Skin of body (tissue), 1 donor: ENCODE measurements at regions not wholly inside any gene's neighbourhood (a gene's known extent, or its start where the extent isn't known, plus 50 kb on each side); places are given as distances from the start of the nearest gene placed in this dataset.
A peak's percentile ranks its signal among the peaks of the same experiment; 100 is the strongest.
"Not testable (repeated sequence)": the region's sequence is repeated elsewhere in the genome, so short reads cannot be mapped to it uniquely, and the experiment has no call there.

Experiments used
- DNase-seq: peaks from one replicate; lab custom pipeline; 2025; lab: John Stamatoyannopoulos, UW

DNA sequence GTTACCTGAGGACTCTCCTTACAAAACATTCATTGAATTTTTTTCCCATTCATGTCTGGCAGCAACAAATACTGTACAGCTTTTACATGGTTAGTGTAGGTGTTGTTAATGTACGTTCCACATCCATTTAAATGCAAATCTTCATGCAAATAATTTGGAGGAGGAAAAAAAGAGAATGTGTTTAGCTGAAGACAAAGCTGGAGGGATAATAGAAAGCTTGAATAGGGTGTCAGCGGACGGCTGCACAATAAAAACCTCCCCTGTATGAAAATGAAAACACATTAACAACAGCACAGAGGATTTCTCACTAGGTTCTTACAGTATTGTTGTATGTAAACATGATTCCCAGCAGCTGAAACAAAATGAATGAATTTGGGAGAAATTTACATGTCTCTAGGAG lies 231.5 kb downstream of the ZNF608 start:
- DNase-seq = no peak

DNA sequence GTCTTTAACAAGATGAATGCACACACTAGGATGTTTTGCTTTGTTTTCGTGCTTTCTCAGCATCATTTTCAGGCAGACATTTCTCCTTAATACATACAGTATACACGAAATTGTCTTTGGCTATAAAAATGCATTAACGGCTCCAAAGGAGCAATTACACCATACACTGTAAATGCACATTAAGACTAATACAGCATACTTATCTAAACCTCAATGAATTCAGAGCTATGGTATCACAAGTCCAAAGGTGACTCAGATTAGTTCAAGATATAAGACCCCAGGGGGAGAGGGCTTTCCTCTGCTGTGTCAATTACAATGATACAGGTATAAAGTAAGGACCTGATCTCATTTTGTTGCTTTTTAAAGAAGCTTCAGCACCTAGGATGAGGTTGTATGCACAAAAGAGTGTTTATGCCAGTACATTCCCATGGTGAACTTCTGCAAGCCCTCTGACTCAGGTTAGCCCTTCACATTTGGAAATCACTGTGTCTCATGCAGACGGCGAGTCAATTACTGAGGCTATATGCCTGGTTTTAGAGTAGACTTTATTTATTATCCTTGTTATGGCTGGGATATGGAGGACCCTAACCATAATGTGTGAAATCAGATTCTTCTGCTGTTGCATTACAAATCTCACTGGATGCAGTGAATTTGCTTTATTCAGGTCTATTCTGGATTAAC lies 233.3 kb downstream of the ZNF608 start:
- DNase-seq = no peak

DNA sequence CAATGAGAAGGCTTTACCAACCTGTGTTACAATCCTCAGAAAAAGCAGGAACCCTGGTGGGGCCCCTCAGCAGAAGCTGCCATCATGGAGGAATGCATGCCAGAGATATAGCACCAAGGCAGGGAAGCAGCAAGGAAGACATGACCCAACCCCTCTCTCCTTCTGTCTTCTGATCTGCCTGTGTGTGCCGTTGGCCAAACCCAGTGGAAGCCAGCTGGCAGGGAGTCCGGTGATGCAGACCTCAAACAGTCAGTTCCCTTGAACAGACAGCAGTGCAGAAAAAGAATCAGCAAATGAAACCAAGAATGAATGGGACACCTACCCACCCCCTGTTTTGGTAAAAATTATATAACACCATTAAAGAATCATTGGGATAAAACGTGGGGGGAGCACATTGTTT lies 234.2 kb downstream of the ZNF608 start:
- no peak for DNase-seq

DNA sequence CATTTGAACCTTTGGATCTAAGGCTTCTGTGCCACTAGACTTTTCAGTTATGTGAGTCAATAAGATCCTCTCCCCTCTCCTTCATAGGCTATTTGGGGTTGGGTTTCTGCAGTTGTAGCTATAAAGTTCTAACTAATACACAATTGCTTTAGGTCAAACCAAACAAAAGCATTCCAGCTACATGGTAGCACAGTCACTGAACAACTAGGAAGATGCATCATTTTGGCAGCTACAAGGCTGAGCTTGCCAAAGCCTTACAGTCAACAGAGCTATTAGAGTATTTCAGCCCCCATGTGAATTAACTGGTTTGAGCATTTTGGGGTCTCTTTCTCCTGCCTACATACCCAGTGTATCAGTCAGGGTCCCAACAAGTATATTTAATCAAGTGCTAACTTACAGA lies 234.6 kb downstream of the ZNF608 start:
- DNase-seq = no peak

DNA sequence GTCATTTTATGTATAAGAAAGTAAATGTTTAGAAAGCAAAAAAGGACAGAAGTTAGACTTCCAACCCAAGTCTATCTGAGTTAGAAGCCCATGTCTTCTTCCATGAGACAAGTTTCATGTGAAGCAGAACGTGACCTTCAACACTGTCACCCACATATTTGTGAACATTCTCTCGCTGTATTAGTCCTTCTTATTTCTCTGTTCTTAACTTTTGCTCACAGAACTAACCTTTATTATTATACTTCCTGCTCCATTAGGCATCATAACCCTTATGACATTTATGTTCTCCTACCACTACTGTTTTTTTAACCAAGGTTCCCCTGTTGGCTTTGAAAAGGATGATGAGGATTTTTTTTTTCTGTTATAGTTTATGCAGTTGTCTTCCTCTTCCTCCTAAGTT lies 238.8 kb downstream of the ZNF608 start:
- DNase-seq = no peak

DNA sequence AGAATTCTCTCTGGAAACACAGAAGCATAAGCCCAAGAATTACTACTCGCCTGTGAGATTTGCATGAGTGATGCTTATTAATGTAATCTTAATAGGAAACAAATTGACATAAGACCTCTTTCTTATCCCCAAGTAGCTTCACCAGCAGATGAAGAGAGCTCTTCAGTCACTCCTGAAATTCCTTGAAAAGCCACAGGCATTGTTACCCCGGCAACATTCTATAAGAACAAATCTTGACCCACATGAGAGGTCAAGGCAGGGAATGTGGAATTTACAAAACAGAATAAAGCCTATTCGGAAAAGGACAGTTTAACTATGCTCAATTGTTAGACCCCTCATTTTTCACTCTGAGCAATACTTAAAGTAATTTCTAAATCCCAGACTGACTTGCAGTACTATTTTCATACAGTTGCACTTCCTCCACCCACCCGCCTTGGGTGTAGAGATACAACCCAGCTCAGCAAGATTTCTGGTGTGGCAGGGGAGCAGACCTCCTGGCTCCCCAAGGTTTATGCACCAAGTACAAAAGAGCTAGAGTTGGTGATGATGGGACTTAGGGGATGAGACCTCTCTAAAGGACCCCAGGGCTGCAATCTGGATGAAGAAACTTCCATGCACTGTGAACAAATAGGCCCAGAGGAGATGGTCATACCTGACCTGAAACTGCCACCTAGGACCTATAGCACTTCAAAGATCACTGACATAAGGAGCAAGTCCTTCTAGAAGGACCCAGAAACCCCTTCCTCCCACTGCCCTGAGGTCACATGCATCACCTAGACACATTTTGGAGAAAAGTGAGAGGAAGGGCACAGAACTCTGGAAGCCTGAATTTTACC lies 242.1 kb downstream of the ZNF608 start:
- DNase-seq = no peak

DNA sequence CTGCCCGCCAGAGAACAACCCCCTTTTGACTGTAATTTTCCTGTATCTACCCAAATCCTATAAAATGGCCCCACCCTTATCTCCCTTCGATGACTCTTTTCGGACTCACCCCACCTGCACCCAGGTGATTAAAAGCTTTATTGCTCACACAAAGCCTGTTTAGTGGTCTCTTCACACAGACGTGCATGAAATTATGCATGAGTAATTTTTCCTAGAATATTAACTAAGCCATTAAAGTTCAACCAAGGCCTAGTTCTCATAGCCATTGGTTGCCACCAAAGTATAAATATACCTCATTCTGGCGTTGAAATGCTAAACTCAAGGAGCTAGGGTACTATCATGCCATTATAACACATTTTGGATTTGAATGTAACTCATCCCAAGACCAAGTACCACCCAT lies 243.9 kb downstream of the ZNF608 start:
- DNase-seq = no peak

DNA sequence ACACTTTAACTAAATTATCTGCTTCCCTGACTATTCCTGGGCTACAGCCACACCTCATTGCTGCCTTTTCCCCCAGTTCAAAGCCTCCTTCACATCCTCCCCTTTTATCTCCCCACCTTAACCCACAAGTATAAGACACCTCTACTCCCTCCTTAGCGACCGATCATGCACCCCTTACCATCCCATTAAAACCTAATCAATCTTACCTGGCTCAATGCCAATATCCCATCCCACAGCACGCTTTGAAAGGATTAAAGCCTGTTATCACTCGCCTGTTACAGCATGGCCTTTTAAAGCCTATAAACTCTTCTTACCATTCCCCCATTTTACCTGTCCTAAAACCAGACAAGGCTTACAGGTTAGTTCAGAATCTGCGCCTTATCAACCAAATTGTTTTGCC lies 246.6 kb downstream of the ZNF608 start:
- DNase-seq = not testable (repeated sequence)

DNA sequence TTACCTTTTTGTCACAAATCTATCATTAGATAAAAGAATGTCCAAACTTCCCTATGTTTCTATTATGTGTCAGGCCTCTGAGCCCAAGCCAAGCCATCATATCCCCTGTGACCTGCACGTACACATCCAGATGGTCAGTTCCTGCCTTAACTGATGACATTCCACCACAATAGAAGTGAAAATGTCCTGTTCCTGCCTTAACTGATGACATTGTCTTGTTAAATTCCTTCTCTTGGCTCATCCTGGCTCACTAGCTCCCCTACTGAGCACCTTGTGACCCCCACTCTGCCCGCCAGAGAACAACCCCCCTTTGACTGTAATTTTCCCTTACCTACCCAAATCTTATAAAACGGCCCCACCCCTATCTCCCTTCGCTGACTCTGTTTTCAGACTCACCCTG lies 249.5 kb downstream of the ZNF608 start:
- not testable (repeated sequence) for DNase-seq

DNA sequence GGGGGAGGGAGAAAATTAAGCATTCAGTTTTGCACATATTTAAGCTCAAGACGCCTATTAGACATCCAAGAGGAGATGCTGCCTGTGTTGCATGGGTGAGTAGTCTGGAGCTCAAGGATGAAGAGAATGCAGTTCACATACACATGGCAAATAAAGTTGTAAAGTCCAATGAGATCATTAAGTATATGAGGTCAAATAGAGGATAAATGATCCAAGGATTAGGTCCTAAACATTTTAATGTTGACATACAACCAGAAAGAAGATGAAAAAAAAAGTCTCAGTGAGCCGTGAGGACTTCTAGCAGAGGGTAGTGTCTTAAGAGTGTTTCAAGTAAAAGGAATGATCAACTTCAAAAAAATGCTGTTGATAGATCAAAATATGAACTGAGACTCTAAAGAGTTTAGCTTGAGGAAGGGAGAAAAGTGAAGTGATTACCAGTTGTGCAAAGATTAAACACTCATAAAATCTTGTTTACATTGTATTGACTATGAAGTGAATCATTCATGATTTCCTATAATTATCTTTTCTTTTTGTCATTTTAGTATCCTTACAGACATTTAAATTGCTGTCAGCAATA lies 251.8 kb downstream of the ZNF608 start:
- DNase-seq = no peak

DNA sequence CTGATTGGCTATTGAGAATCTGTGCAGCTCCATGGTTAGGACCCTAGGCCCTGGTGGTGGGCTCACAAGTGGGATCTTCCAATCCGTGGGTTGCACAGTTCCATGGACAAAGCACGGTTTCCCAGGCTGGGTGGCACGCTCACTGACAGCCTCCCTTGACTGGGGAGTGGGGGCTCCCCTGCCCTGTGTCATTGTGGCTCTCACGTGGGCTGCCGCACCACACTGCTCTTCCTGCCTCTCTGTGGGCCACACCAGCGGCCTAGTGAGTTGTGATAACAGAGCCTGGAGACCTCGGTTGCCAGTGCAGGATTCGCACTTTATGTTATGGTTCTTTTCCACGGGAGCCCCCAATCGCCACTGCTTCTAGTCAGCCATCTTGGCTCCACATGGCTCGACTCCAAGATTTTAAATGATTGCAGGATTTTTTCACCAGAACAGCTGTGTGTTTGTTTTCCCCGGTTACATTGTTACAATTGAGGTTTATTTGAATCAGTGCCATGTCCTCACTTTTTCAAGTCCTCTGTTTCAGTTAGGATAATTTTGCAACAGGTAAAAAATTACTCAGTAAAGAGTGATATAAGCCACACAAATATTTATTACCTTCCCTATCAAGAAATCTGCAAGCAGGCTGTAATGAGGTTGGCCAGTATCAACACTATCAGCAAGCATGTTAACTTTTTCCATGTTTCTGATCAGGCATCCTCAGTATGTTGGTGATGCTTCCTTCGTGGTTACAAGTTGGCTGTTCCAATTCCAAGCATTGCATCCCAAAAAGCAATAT lies 253.8 kb downstream of the ZNF608 start:
- no peak for DNase-seq

DNA sequence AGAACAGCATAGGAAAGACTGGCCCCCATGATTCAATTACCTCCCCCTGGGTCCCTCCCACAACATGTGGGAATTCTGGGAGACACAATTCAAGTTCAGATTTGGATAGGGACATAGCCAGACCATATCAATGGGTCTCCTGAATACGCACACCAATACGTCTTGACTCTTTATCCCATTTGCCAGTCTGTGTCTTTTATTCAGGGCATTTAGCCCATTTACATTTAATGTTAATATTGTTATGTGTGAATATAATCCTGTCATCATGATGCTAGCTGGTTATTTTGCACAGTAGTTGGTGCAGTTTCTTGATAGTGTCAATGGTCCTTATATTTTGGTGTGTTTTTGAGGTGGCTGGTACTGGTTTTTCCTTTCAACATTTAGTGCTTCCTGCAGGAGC lies 256.1 kb downstream of the ZNF608 start:
- DNase-seq = not testable (repeated sequence)

DNA sequence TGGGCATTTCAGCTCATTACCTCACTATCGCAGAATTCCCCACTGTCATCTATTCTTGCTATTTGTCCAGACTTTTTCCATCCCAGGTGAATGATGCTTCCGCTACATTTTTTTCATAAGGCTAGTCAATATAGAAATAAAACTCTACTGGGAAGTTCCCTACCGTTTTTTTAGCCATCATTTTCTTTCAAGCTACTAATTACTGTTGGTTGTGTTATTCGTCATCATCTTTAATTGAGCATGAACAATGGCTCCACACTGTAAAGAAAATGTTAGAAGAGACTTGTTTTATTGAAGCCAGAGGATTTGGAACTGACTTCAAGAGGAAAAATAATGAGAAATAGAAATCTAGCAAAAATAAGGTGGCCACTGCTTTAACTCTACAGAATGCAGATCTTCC lies 265.0 kb downstream of the ZNF608 start:
- DNase-seq = no peak

DNA sequence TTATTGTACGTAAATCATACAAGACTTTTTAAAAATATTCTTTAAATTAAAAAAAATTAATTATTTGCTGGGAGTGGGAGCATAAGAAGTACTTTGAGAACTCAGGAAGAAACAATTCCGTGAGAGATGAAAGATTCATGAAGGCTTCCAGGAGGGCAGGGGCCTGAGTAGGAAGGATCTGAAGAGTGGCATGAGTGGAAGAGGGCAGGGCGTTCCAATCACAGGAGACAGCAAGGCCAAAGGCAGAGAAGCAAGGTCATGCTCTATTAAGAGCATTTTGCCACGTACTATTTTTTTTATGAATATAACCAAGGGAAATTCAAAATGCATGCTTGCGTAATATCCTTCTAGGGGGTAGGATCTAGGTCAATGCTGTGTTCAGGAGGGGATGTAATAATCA lies 265.5 kb downstream of the ZNF608 start:
- no peak for DNase-seq

DNA sequence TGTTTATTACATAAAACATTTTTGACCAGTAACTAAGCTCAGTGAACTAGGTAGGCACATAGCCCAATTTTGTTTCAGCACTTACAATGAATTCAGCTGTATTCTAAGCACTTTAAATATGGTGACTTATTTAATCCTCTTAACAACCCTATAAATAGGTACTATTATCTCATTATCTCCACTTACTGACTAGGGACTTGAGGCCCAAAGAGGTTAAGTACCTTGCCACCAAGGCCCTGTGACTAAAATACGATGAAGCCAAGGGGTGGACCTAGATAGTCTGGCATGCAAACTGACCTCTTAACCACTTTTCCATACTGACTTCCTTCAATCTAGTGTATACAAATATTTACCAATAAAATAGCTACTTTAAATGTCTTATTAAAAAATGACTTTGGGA lies 266.4 kb downstream of the ZNF608 start:
- DNase-seq = no peak

DNA sequence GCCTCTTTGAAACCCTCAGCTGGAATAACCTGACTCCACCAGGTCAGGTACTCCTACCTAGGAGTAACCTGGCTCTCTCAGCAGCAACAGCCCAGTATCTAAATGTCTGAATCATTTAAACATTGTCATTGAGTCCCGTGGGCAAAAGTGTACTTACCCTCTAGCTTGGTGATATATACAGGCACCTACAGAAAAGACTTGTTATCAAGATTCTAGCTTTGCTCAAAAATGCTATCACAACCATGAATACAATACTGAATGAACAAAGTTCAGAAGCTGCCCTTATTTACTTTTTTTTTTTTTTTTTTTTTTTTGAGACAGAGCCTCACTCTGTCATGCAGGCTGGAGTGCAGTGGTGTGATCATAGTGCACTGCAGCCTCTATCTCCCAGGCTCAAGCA lies 268.2 kb downstream of the ZNF608 start:
- DNase-seq = no peak

DNA sequence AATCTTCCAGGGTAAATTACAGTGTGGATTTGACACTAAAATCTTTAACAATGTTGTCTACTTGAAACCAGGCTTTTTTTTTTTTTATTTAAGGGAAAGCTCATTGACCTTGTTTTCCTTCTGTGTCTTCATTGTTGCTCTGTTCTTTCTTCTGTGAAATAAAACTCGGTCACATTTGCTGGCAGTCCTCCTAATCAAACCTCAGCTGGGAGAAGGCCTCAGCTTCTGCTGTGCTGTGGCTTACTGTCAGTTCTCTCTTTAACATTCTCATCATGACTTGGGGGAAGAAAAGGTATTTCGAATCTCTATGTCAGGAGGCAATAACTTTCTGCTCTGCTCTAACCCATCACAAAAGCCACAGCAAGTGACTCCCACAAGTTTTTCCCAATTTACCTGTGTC lies 268.9 kb downstream of the ZNF608 start:
- DNase-seq = no peak

DNA sequence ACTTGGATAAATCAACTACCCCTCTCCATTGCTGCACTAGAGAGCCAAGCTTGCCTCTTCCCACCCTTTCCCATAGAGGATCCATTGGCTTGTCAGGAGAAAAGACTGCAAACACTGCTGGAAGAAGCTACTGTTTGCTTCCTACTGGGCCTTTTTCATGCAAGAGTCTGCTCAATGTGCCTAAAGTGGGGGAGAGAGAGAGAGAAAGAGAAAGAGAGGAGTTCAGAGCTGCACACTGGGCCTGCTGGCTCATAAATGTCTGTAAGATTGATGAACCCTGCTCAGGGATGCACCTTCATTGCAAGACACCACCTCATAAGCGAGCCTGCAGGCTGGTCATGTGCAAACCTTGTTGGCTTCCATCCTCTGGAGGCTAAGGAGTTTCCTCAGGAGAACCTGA lies 269.4 kb downstream of the ZNF608 start:
- DNase-seq = no peak

DNA sequence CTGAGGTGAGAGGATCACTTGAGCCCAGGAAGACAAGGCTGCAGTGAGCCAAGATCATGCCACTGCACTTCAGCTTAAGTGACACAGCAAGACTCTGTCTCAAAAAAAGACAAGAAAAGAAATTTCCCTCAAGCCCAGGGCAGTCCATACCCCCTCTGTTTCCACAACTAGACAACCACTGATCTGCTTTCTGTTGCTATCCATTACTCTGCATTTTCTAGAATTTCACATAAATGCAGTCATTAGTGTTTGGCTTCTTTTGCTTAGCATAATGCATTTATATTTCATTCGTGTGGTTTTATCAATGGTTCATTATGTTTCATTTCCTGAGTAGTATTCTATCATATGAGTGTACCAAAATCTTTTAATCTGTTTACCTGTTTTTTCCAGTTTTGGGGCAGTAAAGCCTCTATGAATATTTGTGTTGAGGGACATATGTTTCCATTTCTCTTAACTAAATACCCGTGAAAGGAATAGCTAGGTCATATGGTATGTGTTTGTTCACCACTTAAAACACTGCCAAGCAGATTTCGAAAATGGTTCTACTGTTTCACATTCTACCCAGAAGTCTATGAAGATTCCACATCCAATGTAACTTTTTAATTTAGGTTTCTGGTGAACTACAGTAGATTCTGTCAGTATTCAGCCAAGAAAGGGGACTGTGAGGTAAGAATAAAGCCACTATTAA lies 271.8 kb downstream of the ZNF608 start:
- DNase-seq = peak; percentile 19

DNA sequence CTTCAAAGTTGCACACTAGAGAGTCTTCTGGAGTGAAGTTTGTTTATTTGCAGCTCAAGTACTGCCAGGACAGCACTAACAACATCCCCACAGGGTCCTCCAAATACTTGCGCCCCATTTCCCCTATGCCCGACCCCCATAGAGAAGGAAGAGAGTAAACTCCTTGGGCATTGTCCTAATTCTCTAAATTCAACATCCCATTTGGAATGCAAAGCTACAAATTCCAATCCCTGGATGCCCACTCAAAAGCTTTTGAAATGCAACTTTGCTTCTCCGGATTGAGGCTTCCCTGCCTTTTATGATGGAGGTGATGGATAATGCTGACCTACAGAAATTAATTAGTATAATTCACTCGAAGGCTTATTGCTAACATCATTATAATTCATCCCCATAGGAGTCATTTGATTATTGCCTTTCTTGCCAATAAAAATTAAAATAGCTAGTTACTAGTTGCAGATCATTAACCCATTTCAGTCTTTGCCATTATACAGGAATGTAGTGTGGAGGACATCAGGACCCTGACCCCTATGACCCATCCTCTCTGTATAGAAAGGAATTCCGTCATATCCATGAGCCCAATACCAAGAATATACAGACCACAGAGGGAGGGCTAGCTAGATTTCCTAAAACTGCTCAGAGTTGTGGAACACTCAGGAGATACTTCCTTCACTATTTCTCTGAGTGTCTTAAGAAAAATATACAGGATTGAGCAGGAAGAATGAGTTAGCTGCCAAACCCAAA lies 277.6 kb downstream of the ZNF608 start:
- no peak for DNase-seq

DNA sequence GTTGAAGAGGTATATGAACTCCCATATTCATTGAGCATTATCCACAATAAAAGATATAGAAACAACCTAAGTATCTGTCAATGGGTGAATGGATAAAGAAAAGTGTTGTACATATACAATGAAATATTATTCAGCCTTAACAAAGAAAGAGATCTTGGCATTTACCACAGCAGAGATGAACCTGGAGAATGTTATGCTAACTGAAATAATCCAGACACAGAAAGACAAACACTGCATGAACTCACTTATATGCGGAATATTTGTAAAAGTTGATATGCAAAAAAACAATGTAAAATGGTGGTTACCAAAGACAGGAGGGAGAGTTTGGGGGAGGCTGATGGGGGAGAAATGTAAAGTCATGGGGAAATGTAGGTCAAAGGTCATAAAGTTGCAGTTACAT lies 278.7 kb downstream of the ZNF608 start:
- no peak for DNase-seq
